ENCODE measurements at regions not wholly inside any gene's neighbourhood (a gene's known extent, or its start where the extent isn't known, plus 50 kb on each side); places are given as distances from the start of the nearest gene placed in this dataset.

DNA sequence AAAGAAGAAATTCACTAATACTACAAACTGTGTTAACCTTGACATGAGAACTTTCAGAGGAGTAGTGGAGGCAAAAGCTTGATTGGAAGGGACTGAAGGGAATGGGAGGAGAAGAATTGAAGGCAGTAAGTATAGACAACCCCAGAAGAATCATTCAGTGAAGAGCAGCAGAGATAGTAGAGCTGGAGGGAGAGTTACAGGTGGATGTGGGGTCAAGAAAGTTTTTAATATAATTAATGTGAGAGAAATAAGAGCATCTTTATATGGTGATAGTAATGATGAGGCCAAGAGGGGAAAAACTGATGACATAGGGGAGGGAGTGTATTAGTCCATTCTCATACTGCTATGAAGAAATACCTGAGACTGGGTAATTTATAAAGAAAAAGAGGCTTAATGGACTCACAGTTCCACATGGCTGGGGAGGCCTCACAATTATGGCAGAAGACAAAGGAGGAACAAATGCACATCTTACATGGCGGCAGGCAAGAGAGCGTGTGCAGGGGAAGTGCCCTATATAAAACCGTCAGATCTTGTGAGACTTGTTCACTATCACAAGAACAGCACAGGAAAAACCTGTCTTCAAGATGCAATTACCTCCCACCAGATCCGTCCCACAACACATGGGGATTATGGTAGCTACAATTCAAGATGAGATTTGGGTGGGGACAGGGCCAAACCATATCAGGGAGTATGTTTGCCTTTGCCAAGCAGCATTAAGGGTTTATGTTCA lies 88.3 kb upstream of the PIK3CG start:
- DNase-seq (no peak), FAIRE-seq (no peak)
- Histone ChIP-seq H3K9me3 (ENCODE audit: control insufficient read depth in 2 of 3, insufficient read depth in 1 of 3, low read length in 3 of 3) (no peaks in the 10 kb centered on the region), H3K27ac (ENCODE audit: low read depth in 2 of 2, low read length in 2 of 2) (no peak overlapping the region), H3K36me3 (ENCODE audit: control insufficient read depth in 2 of 3, insufficient read depth in 3 of 3, low read length in 3 of 3) (no peaks in the 10 kb centered on the region), H3K4me3 (ENCODE audit: low read length in 3 of 3) (no peak overlapping the region), H3K27me3 (ENCODE audit: control insufficient read depth, insufficient read depth, low read length) (no peaks in the 10 kb centered on the region), H3K9ac (ENCODE audit: low read length in 3 of 3) (no peak overlapping the region), H3K4me1 (ENCODE audit: control insufficient read depth in 2 of 3, insufficient read depth in 2 of 3, low read depth in 1 of 3, low read length in 3 of 3) (peaks cover 0 to 8% (median 2%) of the 10 kb centered on the region in 3 donors)
- intact Hi-C loops (cut with DNase I): no loop called here
- TF ChIP-seq, protein P1, sequence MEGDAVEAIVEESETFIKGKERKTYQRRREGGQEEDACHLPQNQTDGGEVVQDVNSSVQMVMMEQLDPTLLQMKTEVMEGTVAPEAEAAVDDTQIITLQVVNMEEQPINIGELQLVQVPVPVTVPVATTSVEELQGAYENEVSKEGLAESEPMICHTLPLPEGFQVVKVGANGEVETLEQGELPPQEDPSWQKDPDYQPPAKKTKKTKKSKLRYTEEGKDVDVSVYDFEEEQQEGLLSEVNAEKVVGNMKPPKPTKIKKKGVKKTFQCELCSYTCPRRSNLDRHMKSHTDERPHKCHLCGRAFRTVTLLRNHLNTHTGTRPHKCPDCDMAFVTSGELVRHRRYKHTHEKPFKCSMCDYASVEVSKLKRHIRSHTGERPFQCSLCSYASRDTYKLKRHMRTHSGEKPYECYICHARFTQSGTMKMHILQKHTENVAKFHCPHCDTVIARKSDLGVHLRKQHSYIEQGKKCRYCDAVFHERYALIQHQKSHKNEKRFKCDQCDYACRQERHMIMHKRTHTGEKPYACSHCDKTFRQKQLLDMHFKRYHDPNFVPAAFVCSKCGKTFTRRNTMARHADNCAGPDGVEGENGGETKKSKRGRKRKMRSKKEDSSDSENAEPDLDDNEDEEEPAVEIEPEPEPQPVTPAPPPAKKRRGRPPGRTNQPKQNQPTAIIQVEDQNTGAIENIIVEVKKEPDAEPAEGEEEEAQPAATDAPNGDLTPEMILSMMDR (IDR thresholded peaks at IDR 0.05; ENCODE audit: borderline replicate concordance, extremely low read depth, insufficient read depth): no peak

- Histone ChIP-seq H3K27me3 (ENCODE audit: control insufficient read depth, insufficient read depth, low read length) (no peaks in the 10 kb centered on the region), H3K27ac (ENCODE audit: low read depth in 2 of 2, low read length in 2 of 2) (no peak overlapping the region), H3K36me3 (ENCODE audit: control insufficient read depth in 2 of 3, insufficient read depth in 3 of 3, low read length in 3 of 3) (no peaks in the 10 kb centered on the region), H3K9me3 (ENCODE audit: control insufficient read depth in 2 of 3, insufficient read depth in 1 of 3, low read length in 3 of 3) (no peaks in the 10 kb centered on the region), H3K4me1 (ENCODE audit: control insufficient read depth in 2 of 3, insufficient read depth in 2 of 3, low read depth in 1 of 3, low read length in 3 of 3) (peaks cover 0 to 8% (median 2%) of the 10 kb centered on the region in 3 donors), H3K4me3 (ENCODE audit: low read length in 3 of 3) (no peak overlapping the region), H3K9ac (ENCODE audit: low read length in 3 of 3) (no peak overlapping the region)
- intact Hi-C loops (cut with DNase I): no loop called here
- DNase-seq (no peak), FAIRE-seq (no peak)
- TF ChIP-seq, protein P1 (IDR thresholded peaks at IDR 0.05; ENCODE audit: borderline replicate concordance, extremely low read depth, insufficient read depth): no peak
These were observed 87.3 kb upstream of the PIK3CG start for GRCh38 chr7:106777674-106778299.

GRCh38 chr7:106778656-106779250 lies 86.3 kb upstream of the PIK3CG start:
- TF ChIP-seq, protein P1 (IDR thresholded peaks at IDR 0.05; ENCODE audit: borderline replicate concordance, extremely low read depth, insufficient read depth): no peak
- H3K4me1 ChIP-seq (ENCODE audit: control insufficient read depth in 2 of 3, insufficient read depth in 2 of 3, low read depth in 1 of 3, low read length in 3 of 3): peaks cover 0 to 8% (median 0%) of the 10 kb centered on the region in 3 donors
- H3K4me3 ChIP-seq (ENCODE audit: low read length in 3 of 3): no peak overlapping the region
- no peaks in the 10 kb centered on the region for H3K36me3 ChIP-seq (ENCODE audit: control insufficient read depth in 2 of 3, insufficient read depth in 3 of 3, low read length in 3 of 3)
- FAIRE-seq (no peak), DNase-seq (no peak)
- no peak overlapping the region for H3K27ac ChIP-seq (ENCODE audit: low read depth in 2 of 2, low read length in 2 of 2)
- no peaks in the 10 kb centered on the region for H3K9me3 ChIP-seq (ENCODE audit: control insufficient read depth in 2 of 3, insufficient read depth in 1 of 3, low read length in 3 of 3)
- no peak overlapping the region for H3K9ac ChIP-seq (ENCODE audit: low read length in 3 of 3)
- intact Hi-C loops (cut with DNase I): no loop called here
- H3K27me3 ChIP-seq (ENCODE audit: control insufficient read depth, insufficient read depth, low read length): no peaks in the 10 kb centered on the region
